ENCODE measurements at regions not wholly inside any gene's neighbourhood (a gene's known extent, or its start where the extent isn't known, plus 50 kb on each side); places are given as distances from the start of the nearest gene placed in this dataset.

GRCh38 chr3:68072062-68072461, 417.6 kb upstream of the SUCLG2 start:
- Histone ChIP-seq H3K27ac (ENCODE audit: low read depth) (no peak overlapping the region), H3K4me3 (ENCODE audit: low read depth, low read length) (no peak overlapping the region), H3K36me3 (ENCODE audit: insufficient read depth) (no peaks in the 10 kb centered on the region), H3K4me1 (ENCODE audit: insufficient read depth) (no peaks in the 10 kb centered on the region)
- 81% methylated on average over 3 of the region's 3 CpGs for WGBS
- DNase-seq (ENCODE audit: extremely low spot score): no peak

GRCh38 chr3:68070186-68070585, 415.8 kb upstream of the SUCLG2 start:
- Histone ChIP-seq H3K27ac (ENCODE audit: low read depth) (no peak overlapping the region), H3K4me3 (ENCODE audit: low read depth, low read length) (no peak overlapping the region), H3K36me3 (ENCODE audit: insufficient read depth) (no peaks in the 10 kb centered on the region), H3K4me1 (ENCODE audit: insufficient read depth) (no peaks in the 10 kb centered on the region)
- no peak for DNase-seq (ENCODE audit: extremely low spot score)
- 88% methylated on average over 2 of the region's 2 CpGs for WGBS

GRCh38 chr3:68067314-68067713, 412.9 kb upstream of the SUCLG2 start:
- no peak overlapping the region for H3K27ac ChIP-seq (ENCODE audit: low read depth)
- H3K4me1 ChIP-seq (ENCODE audit: insufficient read depth): no peaks in the 10 kb centered on the region
- WGBS: 71% methylated on average over 1 of the region's 1 CpG
- H3K4me3 ChIP-seq (ENCODE audit: low read depth, low read length): no peak overlapping the region
- H3K36me3 ChIP-seq (ENCODE audit: insufficient read depth): no peaks in the 10 kb centered on the region
- no peak for DNase-seq (ENCODE audit: extremely low spot score)

GRCh38 chr3:68062926-68063325, 408.5 kb upstream of the SUCLG2 start:
- Histone ChIP-seq H3K4me1 (ENCODE audit: insufficient read depth) (no peaks in the 10 kb centered on the region), H3K36me3 (ENCODE audit: insufficient read depth) (no peaks in the 10 kb centered on the region), H3K27ac (ENCODE audit: low read depth) (no peak overlapping the region), H3K4me3 (ENCODE audit: low read depth, low read length) (no peak overlapping the region)
- 66% methylated on average over 5 of the region's 5 CpGs for WGBS
- DNase-seq (ENCODE audit: extremely low spot score): no peak

GRCh38 chr3:68060910-68061309, 406.5 kb upstream of the SUCLG2 start:
- no peak overlapping the region for H3K4me3 ChIP-seq (ENCODE audit: low read depth, low read length)
- 34% methylated on average over 5 of the region's 5 CpGs for WGBS
- H3K36me3 ChIP-seq (ENCODE audit: insufficient read depth): no peaks in the 10 kb centered on the region
- no peaks in the 10 kb centered on the region for H3K4me1 ChIP-seq (ENCODE audit: insufficient read depth)
- no peak overlapping the region for H3K27ac ChIP-seq (ENCODE audit: low read depth)
- DNase-seq (ENCODE audit: extremely low spot score): no peak

GRCh38 chr3:68060191-68060590, 405.8 kb upstream of the SUCLG2 start:
- no peak for DNase-seq (ENCODE audit: extremely low spot score)
- H3K36me3 ChIP-seq (ENCODE audit: insufficient read depth): no peaks in the 10 kb centered on the region
- no peak overlapping the region for H3K27ac ChIP-seq (ENCODE audit: low read depth)
- H3K4me3 ChIP-seq (ENCODE audit: low read depth, low read length): no peak overlapping the region
- 62% methylated on average over 3 of the region's 3 CpGs for WGBS
- no peaks in the 10 kb centered on the region for H3K4me1 ChIP-seq (ENCODE audit: insufficient read depth)

- Histone ChIP-seq H3K36me3 (ENCODE audit: insufficient read depth) (no peaks in the 10 kb centered on the region), H3K4me3 (ENCODE audit: low read depth, low read length) (no peak overlapping the region), H3K4me1 (ENCODE audit: insufficient read depth) (no peaks in the 10 kb centered on the region), H3K27ac (ENCODE audit: low read depth) (no peak overlapping the region)
- no peak for DNase-seq (ENCODE audit: extremely low spot score)
- 69% methylated on average over 3 of the region's 3 CpGs for WGBS
Measured at GRCh38 chr3:68059628-68060152, 405.3 kb upstream of the SUCLG2 start.

GRCh38 chr3:68057637-68058320, 403.4 kb upstream of the SUCLG2 start:
- no peak overlapping the region for H3K27ac ChIP-seq (ENCODE audit: low read depth)
- no peaks in the 10 kb centered on the region for H3K36me3 ChIP-seq (ENCODE audit: insufficient read depth)
- 48% methylated on average over 2 of the region's 2 CpGs for WGBS
- DNase-seq (ENCODE audit: extremely low spot score): no peak
- no peak overlapping the region for H3K4me3 ChIP-seq (ENCODE audit: low read depth, low read length)
- H3K4me1 ChIP-seq (ENCODE audit: insufficient read depth): no peaks in the 10 kb centered on the region

GRCh38 chr3:68056556-68056955, 402.1 kb upstream of the SUCLG2 start:
- Histone ChIP-seq H3K4me1 (ENCODE audit: insufficient read depth) (no peaks in the 10 kb centered on the region), H3K4me3 (ENCODE audit: low read depth, low read length) (no peak overlapping the region), H3K36me3 (ENCODE audit: insufficient read depth) (no peaks in the 10 kb centered on the region), H3K27ac (ENCODE audit: low read depth) (no peak overlapping the region)
- WGBS: 37% methylated on average over 2 of the region's 2 CpGs
- DNase-seq (ENCODE audit: extremely low spot score): no peak

GRCh38 chr3:68055215-68055614, 400.8 kb upstream of the SUCLG2 start:
- H3K4me3 ChIP-seq (ENCODE audit: low read depth, low read length): no peak overlapping the region
- no peak for DNase-seq (ENCODE audit: extremely low spot score)
- H3K4me1 ChIP-seq (ENCODE audit: insufficient read depth): no peaks in the 10 kb centered on the region
- WGBS: 88% methylated on average over 4 of the region's 4 CpGs
- H3K27ac ChIP-seq (ENCODE audit: low read depth): no peak overlapping the region
- no peaks in the 10 kb centered on the region for H3K36me3 ChIP-seq (ENCODE audit: insufficient read depth)

GRCh38 chr3:68049776-68050175, 395.4 kb upstream of the SUCLG2 start:
- DNase-seq (ENCODE audit: extremely low spot score): no peak
- no peak overlapping the region for H3K4me3 ChIP-seq (ENCODE audit: low read depth, low read length)
- H3K27ac ChIP-seq (ENCODE audit: low read depth): no peak overlapping the region
- no peaks in the 10 kb centered on the region for H3K36me3 ChIP-seq (ENCODE audit: insufficient read depth)
- H3K4me1 ChIP-seq (ENCODE audit: insufficient read depth): no peaks in the 10 kb centered on the region
- 51% methylated on average over 3 of the region's 3 CpGs for WGBS

- Histone ChIP-seq H3K27ac (ENCODE audit: low read depth) (no peak overlapping the region), H3K4me1 (ENCODE audit: insufficient read depth) (no peaks in the 10 kb centered on the region), H3K4me3 (ENCODE audit: low read depth, low read length) (no peak overlapping the region), H3K36me3 (ENCODE audit: insufficient read depth) (no peaks in the 10 kb centered on the region)
- no peak for DNase-seq (ENCODE audit: extremely low spot score)
- 59% methylated on average over 3 of the region's 3 CpGs for WGBS
Measured at GRCh38 chr3:68045976-68046375, 391.6 kb upstream of the SUCLG2 start.

- WGBS: 95% methylated on average over 2 of the region's 2 CpGs
- Histone ChIP-seq H3K36me3 (ENCODE audit: insufficient read depth) (no peaks in the 10 kb centered on the region), H3K27ac (ENCODE audit: low read depth) (no peak overlapping the region), H3K4me3 (ENCODE audit: low read depth, low read length) (no peak overlapping the region), H3K4me1 (ENCODE audit: insufficient read depth) (no peaks in the 10 kb centered on the region)
- DNase-seq (ENCODE audit: extremely low spot score): no peak
Measured at GRCh38 chr3:68033867-68034266, 379.5 kb upstream of the SUCLG2 start.

GRCh38 chr3:68032209-68032608, 377.8 kb upstream of the SUCLG2 start:
- H3K36me3 ChIP-seq (ENCODE audit: insufficient read depth): no peaks in the 10 kb centered on the region
- no peaks in the 10 kb centered on the region for H3K4me1 ChIP-seq (ENCODE audit: insufficient read depth)
- no peak overlapping the region for H3K4me3 ChIP-seq (ENCODE audit: low read depth, low read length)
- DNase-seq (ENCODE audit: extremely low spot score): no peak
- H3K27ac ChIP-seq (ENCODE audit: low read depth): no peak overlapping the region

GRCh38 chr3:68025189-68025588, 370.8 kb upstream of the SUCLG2 start:
- Histone ChIP-seq H3K36me3 (ENCODE audit: insufficient read depth) (no peaks in the 10 kb centered on the region), H3K4me3 (ENCODE audit: low read depth, low read length) (no peak overlapping the region), H3K27ac (ENCODE audit: low read depth) (no peak overlapping the region), H3K4me1 (ENCODE audit: insufficient read depth) (no peaks in the 10 kb centered on the region)
- no peak for DNase-seq (ENCODE audit: extremely low spot score)
- 78% methylated on average over 2 of the region's 2 CpGs for WGBS
